Activated CD4-positive, alpha-beta T cell treated with anti-CD3 and anti-CD28 coated beads, Interleukin-2, amount 10 ng/mL, durations not matched to agents 24 days and 14 days (primary cell): ENCODE measurements at regions not wholly inside any gene's neighbourhood (a gene's known extent, or its start where the extent isn't known, plus 50 kb on each side); places are given as distances from the start of the nearest gene placed in this dataset.
"Not testable (repeated sequence)": the region's sequence is repeated elsewhere in the genome, so short reads cannot be mapped to it uniquely, and the experiment has no call there.

Experiments used
- DNase-seq: peaks from one replicate; pipeline ENCODE4 v3.0.0; 2022
- H3K27ac Mint-ChIP-seq: one replicate; pipeline ENCODE4 v1.8.0; 2022; ENCODE audit warnings: mild to moderate bottlenecking, mixed read lengths
- H3K27me3 Mint-ChIP-seq: one replicate; pipeline ENCODE4 v1.8.0; 2022; ENCODE audit warnings: mixed read lengths
- H3K36me3 Mint-ChIP-seq: one replicate; pipeline ENCODE4 v1.8.0; 2022; ENCODE audit warnings: low read depth, mild to moderate bottlenecking, mixed read lengths
- H3K4me1 Mint-ChIP-seq: one replicate; pipeline ENCODE4 v1.8.0; 2021; ENCODE audit warnings: mixed read lengths
- H3K4me3 Mint-ChIP-seq: one replicate; pipeline ENCODE4 v1.8.0; 2022; ENCODE audit warnings: mild to moderate bottlenecking, moderate library complexity, mixed read lengths
- H3K9me3 Mint-ChIP-seq: one replicate; pipeline ENCODE4 v1.8.0; 2021; ENCODE audit warnings: mixed read lengths
- intact Hi-C: fragments of 100-400 bp; cut with micrococcal nuclease; formaldehyde crosslinking; loops from one replicate; pipeline ENCODE4 v1.15.1; 2023

DNA sequence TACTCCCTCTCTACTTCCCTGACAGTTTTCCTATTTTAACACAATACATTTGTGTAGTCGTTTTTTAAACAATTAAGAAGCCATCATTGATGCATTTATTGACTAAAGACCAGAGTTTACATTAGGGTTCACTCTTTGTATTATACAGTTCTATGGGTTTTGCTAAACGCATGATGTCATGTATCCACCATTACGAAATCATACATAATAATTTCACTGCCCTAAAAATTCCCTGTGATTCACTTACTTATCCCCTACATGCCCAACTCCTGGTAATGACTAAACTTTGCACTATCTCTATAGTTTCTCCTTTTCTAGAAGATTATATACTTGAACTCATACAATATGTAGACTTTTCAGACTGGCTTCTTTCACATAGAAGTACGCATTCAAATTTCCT lies 1016.5 kb upstream of the FOXG1 start:
- no peak overlapping the region for H3K27ac Mint-ChIP-seq
- intact Hi-C loops: no loop called here
- H3K36me3 Mint-ChIP-seq: no peaks in the 10 kb centered on the region
- H3K4me3 Mint-ChIP-seq: no peak overlapping the region
- H3K9me3 Mint-ChIP-seq: no peaks in the 10 kb centered on the region
- DNase-seq: no peak
- no peaks in the 10 kb centered on the region for H3K4me1 Mint-ChIP-seq
- H3K27me3 Mint-ChIP-seq: no peaks in the 10 kb centered on the region

DNA sequence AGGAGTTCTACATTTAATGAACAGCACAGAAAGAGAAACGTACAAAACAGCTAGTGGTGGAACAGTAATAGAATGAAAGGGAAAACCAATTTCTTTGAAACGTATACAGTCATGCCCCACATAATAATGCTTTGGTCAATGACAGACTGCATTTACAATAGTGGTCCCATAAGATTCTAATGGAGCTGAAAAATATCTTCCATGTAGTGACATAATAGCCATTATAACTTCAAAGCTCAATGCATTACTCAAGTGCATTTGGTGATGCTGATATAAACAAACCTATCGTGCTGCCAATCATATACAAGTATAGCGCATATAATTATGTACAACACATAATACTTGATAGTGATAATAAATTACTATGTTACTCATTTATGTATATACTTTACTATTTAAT lies 1008.9 kb upstream of the FOXG1 start:
- H3K36me3 Mint-ChIP-seq, H3K4me3 Mint-ChIP-seq, intact Hi-C loops, DNase-seq, H3K27ac Mint-ChIP-seq, H3K27me3 Mint-ChIP-seq, H3K4me1 Mint-ChIP-seq: not testable (repeated sequence)
- peaks cover 12% of the 10 kb centered on the region for H3K9me3 Mint-ChIP-seq

DNA sequence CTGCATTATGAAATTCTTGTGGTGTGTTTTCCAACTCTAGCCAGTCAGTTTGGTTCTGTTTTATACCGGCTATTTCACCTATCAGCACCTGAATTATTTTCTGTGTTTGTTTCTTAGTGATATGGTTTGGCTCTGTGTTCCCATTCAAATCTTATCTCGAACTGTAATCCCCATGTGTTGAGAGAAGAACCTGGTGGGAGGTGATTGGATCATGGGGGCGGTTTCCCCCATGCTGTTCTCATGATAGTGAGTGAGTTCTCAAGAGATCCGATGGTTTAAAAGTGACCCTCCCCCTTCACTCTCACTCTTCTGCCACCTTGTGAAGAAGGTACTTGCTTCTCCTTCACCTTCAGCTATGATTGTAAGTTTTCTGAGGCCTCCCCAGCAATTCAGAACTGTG lies 1006.2 kb upstream of the FOXG1 start:
- H3K36me3 Mint-ChIP-seq, H3K4me3 Mint-ChIP-seq, H3K4me1 Mint-ChIP-seq, DNase-seq, H3K27ac Mint-ChIP-seq, H3K27me3 Mint-ChIP-seq, intact Hi-C loops: not testable (repeated sequence)
- peaks cover 16% of the 10 kb centered on the region for H3K9me3 Mint-ChIP-seq

- intact Hi-C loops, H3K36me3 Mint-ChIP-seq, H3K4me1 Mint-ChIP-seq, DNase-seq, H3K9me3 Mint-ChIP-seq, H3K27ac Mint-ChIP-seq, H3K4me3 Mint-ChIP-seq, H3K27me3 Mint-ChIP-seq: not testable (repeated sequence)
These were observed 967.2 kb upstream of the FOXG1 start for GRCh38 chr14:27799066-27800028.

DNA sequence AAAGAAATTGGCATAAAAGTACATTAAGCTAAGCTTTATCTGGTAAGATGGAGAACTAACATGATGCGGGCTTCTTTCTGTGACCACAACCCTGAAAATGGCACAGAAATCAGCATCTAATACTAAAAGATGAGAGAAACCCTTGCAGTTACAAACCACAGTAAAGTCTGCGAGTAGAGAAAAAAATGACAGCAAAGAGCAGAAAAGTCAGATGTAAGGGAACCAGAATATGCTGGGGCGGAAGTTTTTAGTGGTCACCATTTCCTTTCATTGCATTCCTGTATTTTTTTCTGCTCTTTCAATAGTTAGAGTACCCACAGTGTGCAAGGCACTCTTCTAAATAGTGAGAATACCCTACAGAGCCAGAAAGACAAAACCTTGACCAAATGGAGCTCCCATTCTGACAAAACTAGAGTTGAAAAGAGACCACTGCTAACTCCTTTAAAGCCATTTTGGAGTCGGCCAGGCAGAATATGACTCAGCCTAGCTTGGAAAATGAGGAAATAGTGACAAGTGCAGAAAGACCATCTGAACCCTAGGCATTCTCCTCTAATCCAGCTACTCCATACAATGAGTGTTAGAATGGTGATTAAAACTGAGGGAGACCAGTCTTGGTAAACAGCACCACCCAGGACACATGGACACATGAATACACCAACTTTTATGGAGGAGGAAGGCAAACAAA lies 948.7 kb upstream of the FOXG1 start:
- H3K4me1 Mint-ChIP-seq, intact Hi-C loops, H3K27ac Mint-ChIP-seq: not testable (repeated sequence)

DNA sequence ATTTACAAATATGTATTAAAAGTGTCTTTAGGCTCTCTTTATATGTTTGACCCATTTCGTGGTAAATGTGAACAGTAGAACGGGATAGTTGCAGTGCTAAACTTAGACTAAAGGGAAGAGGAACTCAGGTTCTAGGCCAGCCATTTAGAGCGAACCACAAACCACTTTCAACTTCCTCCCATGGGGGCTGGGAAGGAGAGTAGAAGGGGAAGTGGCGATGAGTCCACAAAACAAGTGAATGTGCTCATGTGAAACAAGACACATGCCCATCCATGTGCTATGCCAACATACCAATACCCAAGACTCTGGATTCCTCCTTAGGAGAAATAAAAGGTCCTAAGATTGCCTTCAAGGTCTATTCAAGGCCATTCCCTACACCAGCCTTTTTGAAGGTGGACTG lies 940.4 kb upstream of the FOXG1 start:
- intact Hi-C loops, H3K4me1 Mint-ChIP-seq, H3K27me3 Mint-ChIP-seq, DNase-seq, H3K9me3 Mint-ChIP-seq, H3K36me3 Mint-ChIP-seq, H3K4me3 Mint-ChIP-seq, H3K27ac Mint-ChIP-seq: not testable (repeated sequence)

More for the DNA sequence above, 948.7 kb upstream of the FOXG1 start:
- H3K4me3 Mint-ChIP-seq, DNase-seq, H3K27me3 Mint-ChIP-seq, H3K36me3 Mint-ChIP-seq: not testable (repeated sequence)
- H3K9me3 Mint-ChIP-seq: peaks cover 13% of the 10 kb centered on the region

GRCh38 chr14:27831978-27832377 lies 934.6 kb upstream of the FOXG1 start:
- intact Hi-C loops, H3K27ac Mint-ChIP-seq, H3K4me1 Mint-ChIP-seq, DNase-seq, H3K27me3 Mint-ChIP-seq, H3K9me3 Mint-ChIP-seq, H3K4me3 Mint-ChIP-seq, H3K36me3 Mint-ChIP-seq: not testable (repeated sequence)

GRCh38 chr14:27833001-27833400 lies 933.6 kb upstream of the FOXG1 start:
- H3K27me3 Mint-ChIP-seq, H3K4me3 Mint-ChIP-seq, H3K4me1 Mint-ChIP-seq, H3K9me3 Mint-ChIP-seq, DNase-seq, intact Hi-C loops, H3K36me3 Mint-ChIP-seq, H3K27ac Mint-ChIP-seq: not testable (repeated sequence)

DNA sequence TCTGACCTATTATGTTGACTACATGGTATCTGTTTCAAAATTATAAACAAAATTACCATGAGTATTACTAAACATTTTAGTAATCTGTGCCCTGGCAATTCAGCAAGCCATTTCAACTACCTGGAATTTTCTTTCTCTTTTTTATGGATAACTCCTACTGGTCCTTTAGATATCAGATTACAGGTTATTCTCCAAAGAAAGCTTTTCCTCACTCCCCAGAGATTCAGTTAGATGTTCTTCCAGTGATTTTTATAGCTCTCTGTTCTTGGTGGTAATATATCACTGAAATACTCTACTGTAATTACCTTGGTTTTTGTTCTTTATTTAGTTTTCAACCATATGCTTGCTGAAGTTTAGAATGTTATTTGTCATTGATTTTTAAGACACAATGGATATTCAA lies 930.2 kb upstream of the FOXG1 start:
- no peaks in the 10 kb centered on the region for H3K36me3 Mint-ChIP-seq
- H3K4me3 Mint-ChIP-seq: no peak overlapping the region
- peaks cover 6% of the 10 kb centered on the region for H3K9me3 Mint-ChIP-seq
- intact Hi-C loops: no loop called here
- no peak for DNase-seq
- no peaks in the 10 kb centered on the region for H3K4me1 Mint-ChIP-seq
- H3K27ac Mint-ChIP-seq: no peak overlapping the region
- H3K27me3 Mint-ChIP-seq: no peaks in the 10 kb centered on the region

DNA sequence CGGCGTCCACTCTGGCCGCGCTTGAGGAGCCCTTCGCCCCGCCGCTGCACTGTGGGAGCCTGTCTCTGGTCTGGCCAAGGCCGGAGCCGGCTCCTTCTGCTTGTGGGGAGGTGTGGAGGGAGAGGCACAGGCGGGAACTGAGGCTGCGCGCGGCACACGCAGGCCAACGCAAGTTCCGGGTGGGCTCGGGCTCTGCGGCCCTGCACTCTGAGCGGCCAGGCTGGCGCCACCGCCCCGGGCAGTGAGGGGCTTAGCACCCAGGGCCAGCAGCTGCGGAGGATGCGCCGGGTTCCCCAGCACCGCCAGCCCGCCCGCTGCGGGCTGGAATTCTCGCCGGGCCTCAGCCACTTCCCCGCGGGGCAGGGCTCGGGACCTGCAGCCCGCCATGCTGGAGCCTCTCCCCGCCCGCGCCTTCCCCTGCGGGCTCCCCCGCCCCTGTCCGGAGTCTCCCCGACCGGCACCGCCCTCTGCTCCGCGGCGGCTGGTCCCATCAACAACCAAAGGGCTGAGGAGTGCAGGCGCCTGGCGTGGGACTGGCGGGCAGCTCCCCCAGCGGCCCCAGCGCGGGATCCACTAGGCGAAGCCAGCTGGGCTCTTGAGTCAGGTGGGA lies 921.2 kb upstream of the FOXG1 start:
- H3K4me3 Mint-ChIP-seq: no peak overlapping the region
- DNase-seq: no peak
- intact Hi-C loops: no loop called here
- H3K9me3 Mint-ChIP-seq: peaks cover 15% of the 10 kb centered on the region
- H3K27ac Mint-ChIP-seq: no peak overlapping the region
- no peaks in the 10 kb centered on the region for H3K4me1 Mint-ChIP-seq
- no peaks in the 10 kb centered on the region for H3K36me3 Mint-ChIP-seq
- H3K27me3 Mint-ChIP-seq: no peaks in the 10 kb centered on the region

DNA sequence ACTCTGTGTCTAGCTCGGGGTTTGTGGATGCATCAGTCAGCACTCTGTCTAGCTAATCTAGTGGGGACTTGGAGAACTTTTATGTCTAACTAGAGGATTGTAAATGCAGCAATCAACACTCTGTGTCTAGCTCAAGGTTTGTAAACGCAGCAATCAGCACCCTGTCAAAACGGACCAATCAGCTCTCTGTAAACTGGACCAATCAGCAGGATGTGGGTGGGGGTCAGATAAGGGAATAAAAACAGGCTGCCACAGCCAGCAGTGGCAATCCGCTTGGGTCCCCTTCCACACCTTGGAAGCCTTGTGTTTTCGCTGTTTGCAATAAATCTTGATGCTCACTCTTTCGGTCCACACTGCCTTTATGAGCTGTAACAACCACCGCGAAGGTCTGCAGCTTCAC lies 920.7 kb upstream of the FOXG1 start:
- DNase-seq: no peak
- no peaks in the 10 kb centered on the region for H3K27me3 Mint-ChIP-seq
- H3K9me3 Mint-ChIP-seq: peaks cover 13% of the 10 kb centered on the region
- intact Hi-C loops: no loop called here
- H3K36me3 Mint-ChIP-seq: no peaks in the 10 kb centered on the region
- H3K4me1 Mint-ChIP-seq: no peaks in the 10 kb centered on the region
- H3K4me3 Mint-ChIP-seq: no peak overlapping the region
- no peak overlapping the region for H3K27ac Mint-ChIP-seq

GRCh38 chr14:27847480-27847879 lies 919.1 kb upstream of the FOXG1 start:
- H3K27me3 Mint-ChIP-seq, intact Hi-C loops, H3K4me1 Mint-ChIP-seq, H3K4me3 Mint-ChIP-seq, H3K27ac Mint-ChIP-seq, H3K36me3 Mint-ChIP-seq, DNase-seq: not testable (repeated sequence)
- H3K9me3 Mint-ChIP-seq: peaks cover 15% of the 10 kb centered on the region

GRCh38 chr14:27849193-27849592 lies 917.4 kb upstream of the FOXG1 start:
- H3K4me3 Mint-ChIP-seq, H3K27me3 Mint-ChIP-seq, H3K4me1 Mint-ChIP-seq, H3K27ac Mint-ChIP-seq, intact Hi-C loops, DNase-seq, H3K36me3 Mint-ChIP-seq: not testable (repeated sequence)
- peaks cover 15% of the 10 kb centered on the region for H3K9me3 Mint-ChIP-seq

DNA sequence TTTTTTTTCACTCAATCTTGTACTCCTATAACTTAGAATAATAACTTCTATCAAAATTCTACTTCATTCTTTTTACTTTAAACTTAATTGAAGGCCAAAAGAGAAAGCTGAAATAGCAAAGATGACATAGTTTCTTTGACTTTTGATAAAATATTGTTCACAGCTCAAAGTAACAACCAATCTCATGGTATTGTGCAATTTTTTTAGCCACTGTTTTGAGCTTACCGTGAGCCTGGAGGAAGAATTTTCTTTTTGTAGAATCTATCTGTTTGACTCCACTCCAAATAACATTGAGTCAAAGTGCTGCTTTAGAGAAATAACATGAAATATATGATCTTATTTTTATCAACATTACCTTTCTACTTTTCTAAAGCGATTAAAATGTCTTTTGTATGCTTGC lies 903.9 kb upstream of the FOXG1 start:
- Mint-ChIP-seq H3K9me3 (peaks cover 3% of the 10 kb centered on the region), H3K36me3 (no peaks in the 10 kb centered on the region)
- intact Hi-C loops: no loop called here

More for the DNA sequence above, 903.9 kb upstream of the FOXG1 start:
- no peak for DNase-seq
- Mint-ChIP-seq H3K4me1 (no peaks in the 10 kb centered on the region), H3K4me3 (no peak overlapping the region), H3K27ac (no peak overlapping the region), H3K27me3 (no peaks in the 10 kb centered on the region)
